ENCODE measurements at regions not wholly inside any gene's neighbourhood (a gene's known extent, or its start where the extent isn't known, plus 50 kb on each side); places are given as distances from the start of the nearest gene placed in this dataset.

- no peaks in the 10 kb centered on the region for H3K36me3 ChIP-seq (ENCODE audit: control insufficient read depth in 3 of 3, insufficient read depth in 3 of 3, low read length in 3 of 3)
- no peak overlapping the region for H3K4me3 ChIP-seq (ENCODE audit: low read length in 3 of 3)
- H3K4me1 ChIP-seq (ENCODE audit: control insufficient read depth in 3 of 3, insufficient read depth in 3 of 3, low read length in 3 of 3), result no peaks in the 10 kb centered on the region
- no peak overlapping the region for H3K27ac ChIP-seq (ENCODE audit: low read depth, low read length)
- H3K9me3 ChIP-seq (ENCODE audit: control insufficient read depth in 3 of 3, low read length in 3 of 3), result no peaks in the 10 kb centered on the region
- no peak overlapping the region for H3K9ac ChIP-seq (ENCODE audit: low read depth in 1 of 3, low read length in 3 of 3)
- H3K27me3 ChIP-seq (ENCODE audit: control insufficient read depth in 3 of 3, insufficient read depth in 3 of 3, low read length in 3 of 3), result no peaks in the 10 kb centered on the region
These were observed 330.2 kb downstream of the GABRB3 start for GRCh38 chr15:26442680-26443079.

- Histone ChIP-seq H3K27me3 (ENCODE audit: control insufficient read depth in 3 of 3, insufficient read depth in 3 of 3, low read length in 3 of 3) (no peaks in the 10 kb centered on the region), H3K27ac (ENCODE audit: low read depth, low read length) (no peak overlapping the region), H3K9ac (ENCODE audit: low read depth in 1 of 3, low read length in 3 of 3) (no peak overlapping the region), H3K4me3 (ENCODE audit: low read length in 3 of 3) (no peak overlapping the region), H3K4me1 (ENCODE audit: control insufficient read depth in 3 of 3, insufficient read depth in 3 of 3, low read length in 3 of 3) (no peaks in the 10 kb centered on the region), H3K36me3 (ENCODE audit: control insufficient read depth in 3 of 3, insufficient read depth in 3 of 3, low read length in 3 of 3) (no peaks in the 10 kb centered on the region), H3K9me3 (ENCODE audit: control insufficient read depth in 3 of 3, low read length in 3 of 3) (peaks cover 0 to 4% (median 0%) of the 10 kb centered on the region in 3 donors)
These were observed 333.2 kb downstream of the GABRB3 start for GRCh38 chr15:26439681-26440080.

- Histone ChIP-seq H3K9ac (ENCODE audit: low read depth in 1 of 3, low read length in 3 of 3) (no peak overlapping the region), H3K4me1 (ENCODE audit: control insufficient read depth in 3 of 3, insufficient read depth in 3 of 3, low read length in 3 of 3) (no peaks in the 10 kb centered on the region), H3K4me3 (ENCODE audit: low read length in 3 of 3) (no peak overlapping the region), H3K9me3 (ENCODE audit: control insufficient read depth in 3 of 3, low read length in 3 of 3) (peaks cover 0 to 4% (median 0%) of the 10 kb centered on the region in 3 donors), H3K36me3 (ENCODE audit: control insufficient read depth in 3 of 3, insufficient read depth in 3 of 3, low read length in 3 of 3) (no peaks in the 10 kb centered on the region), H3K27me3 (ENCODE audit: control insufficient read depth in 3 of 3, insufficient read depth in 3 of 3, low read length in 3 of 3) (no peaks in the 10 kb centered on the region), H3K27ac (ENCODE audit: low read depth, low read length) (no peak overlapping the region)
These were observed 334.1 kb downstream of the GABRB3 start for GRCh38 chr15:26438718-26439117.

- Histone ChIP-seq H3K36me3 (ENCODE audit: control insufficient read depth in 3 of 3, insufficient read depth in 3 of 3, low read length in 3 of 3) (no peaks in the 10 kb centered on the region), H3K9me3 (ENCODE audit: control insufficient read depth in 3 of 3, low read length in 3 of 3) (peaks cover 0 to 4% (median 0%) of the 10 kb centered on the region in 3 donors), H3K27ac (ENCODE audit: low read depth, low read length) (no peak overlapping the region), H3K4me3 (ENCODE audit: low read length in 3 of 3) (no peak overlapping the region), H3K27me3 (ENCODE audit: control insufficient read depth in 3 of 3, insufficient read depth in 3 of 3, low read length in 3 of 3) (no peaks in the 10 kb centered on the region), H3K9ac (ENCODE audit: low read depth in 1 of 3, low read length in 3 of 3) (no peak overlapping the region), H3K4me1 (ENCODE audit: control insufficient read depth in 3 of 3, insufficient read depth in 3 of 3, low read length in 3 of 3) (no peaks in the 10 kb centered on the region)
These were observed 334.6 kb downstream of the GABRB3 start for GRCh38 chr15:26438316-26438715.

- Histone ChIP-seq H3K36me3 (ENCODE audit: control insufficient read depth in 3 of 3, insufficient read depth in 3 of 3, low read length in 3 of 3) (no peaks in the 10 kb centered on the region), H3K9me3 (ENCODE audit: control insufficient read depth in 3 of 3, low read length in 3 of 3) (peaks cover 0 to 4% (median 2%) of the 10 kb centered on the region in 3 donors), H3K4me3 (ENCODE audit: low read length in 3 of 3) (no peak overlapping the region), H3K27ac (ENCODE audit: low read depth, low read length) (no peak overlapping the region), H3K9ac (ENCODE audit: low read depth in 1 of 3, low read length in 3 of 3) (no peak overlapping the region), H3K4me1 (ENCODE audit: control insufficient read depth in 3 of 3, insufficient read depth in 3 of 3, low read length in 3 of 3) (no peaks in the 10 kb centered on the region), H3K27me3 (ENCODE audit: control insufficient read depth in 3 of 3, insufficient read depth in 3 of 3, low read length in 3 of 3) (no peaks in the 10 kb centered on the region)
These were observed 339.0 kb downstream of the GABRB3 start for GRCh38 chr15:26433818-26434217.

GRCh38 chr15:26433060-26433459 is 339.8 kb downstream of the GABRB3 start:
- Histone ChIP-seq H3K36me3 (ENCODE audit: control insufficient read depth in 3 of 3, insufficient read depth in 3 of 3, low read length in 3 of 3) (no peaks in the 10 kb centered on the region), H3K4me3 (ENCODE audit: low read length in 3 of 3) (no peak overlapping the region), H3K27me3 (ENCODE audit: control insufficient read depth in 3 of 3, insufficient read depth in 3 of 3, low read length in 3 of 3) (no peaks in the 10 kb centered on the region), H3K4me1 (ENCODE audit: control insufficient read depth in 3 of 3, insufficient read depth in 3 of 3, low read length in 3 of 3) (no peaks in the 10 kb centered on the region), H3K9me3 (ENCODE audit: control insufficient read depth in 3 of 3, low read length in 3 of 3) (peaks cover 0 to 4% (median 2%) of the 10 kb centered on the region in 3 donors), H3K27ac (ENCODE audit: low read depth, low read length) (no peak overlapping the region), H3K9ac (ENCODE audit: low read depth in 1 of 3, low read length in 3 of 3) (no peak overlapping the region)

GRCh38 chr15:26421065-26421464 is 351.8 kb downstream of the GABRB3 start:
- Histone ChIP-seq H3K4me3 (ENCODE audit: low read length in 3 of 3) (no peak overlapping the region), H3K4me1 (ENCODE audit: control insufficient read depth in 3 of 3, insufficient read depth in 3 of 3, low read length in 3 of 3) (peaks cover 0 to 5% (median 0%) of the 10 kb centered on the region in 3 donors), H3K27me3 (ENCODE audit: control insufficient read depth in 3 of 3, insufficient read depth in 3 of 3, low read length in 3 of 3) (no peaks in the 10 kb centered on the region), H3K9me3 (ENCODE audit: control insufficient read depth in 3 of 3, low read length in 3 of 3) (peaks cover 0 to 4% (median 0%) of the 10 kb centered on the region in 3 donors), H3K27ac (ENCODE audit: low read depth, low read length) (no peak overlapping the region), H3K36me3 (ENCODE audit: control insufficient read depth in 3 of 3, insufficient read depth in 3 of 3, low read length in 3 of 3) (no peaks in the 10 kb centered on the region), H3K9ac (ENCODE audit: low read depth in 1 of 3, low read length in 3 of 3) (no peak overlapping the region)

- Histone ChIP-seq H3K27me3 (ENCODE audit: control insufficient read depth in 3 of 3, insufficient read depth in 3 of 3, low read length in 3 of 3) (no peaks in the 10 kb centered on the region), H3K4me3 (ENCODE audit: low read length in 3 of 3) (no peak overlapping the region), H3K9me3 (ENCODE audit: control insufficient read depth in 3 of 3, low read length in 3 of 3) (peaks cover 0 to 3% (median 0%) of the 10 kb centered on the region in 3 donors), H3K9ac (ENCODE audit: low read depth in 1 of 3, low read length in 3 of 3) (no peak overlapping the region), H3K4me1 (ENCODE audit: control insufficient read depth in 3 of 3, insufficient read depth in 3 of 3, low read length in 3 of 3) (peaks cover 3 to 9% (median 3%) of the 10 kb centered on the region in 3 donors), H3K27ac (ENCODE audit: low read depth, low read length) (no peak overlapping the region), H3K36me3 (ENCODE audit: control insufficient read depth in 3 of 3, insufficient read depth in 3 of 3, low read length in 3 of 3) (no peaks in the 10 kb centered on the region)
These were observed 377.2 kb downstream of the GABRB3 start for GRCh38 chr15:26395624-26396023.

- no peak overlapping the region for H3K27ac ChIP-seq (ENCODE audit: low read depth, low read length)
- H3K4me3 ChIP-seq (ENCODE audit: low read length in 3 of 3), result no peak overlapping the region
- H3K4me1 ChIP-seq (ENCODE audit: control insufficient read depth in 3 of 3, insufficient read depth in 3 of 3, low read length in 3 of 3), result peaks cover 3 to 12% (median 3%) of the 10 kb centered on the region in 3 donors
- no peaks in the 10 kb centered on the region for H3K27me3 ChIP-seq (ENCODE audit: control insufficient read depth in 3 of 3, insufficient read depth in 3 of 3, low read length in 3 of 3)
- no peaks in the 10 kb centered on the region for H3K36me3 ChIP-seq (ENCODE audit: control insufficient read depth in 3 of 3, insufficient read depth in 3 of 3, low read length in 3 of 3)
- peaks cover 0 to 2% (median 0%) of the 10 kb centered on the region in 3 donors for H3K9me3 ChIP-seq (ENCODE audit: control insufficient read depth in 3 of 3, low read length in 3 of 3)
- no peak overlapping the region for H3K9ac ChIP-seq (ENCODE audit: low read depth in 1 of 3, low read length in 3 of 3)
These were observed 378.1 kb downstream of the GABRB3 start for GRCh38 chr15:26394801-26395200.

GRCh38 chr15:26392956-26393355 is 379.9 kb downstream of the GABRB3 start:
- Histone ChIP-seq H3K27ac (ENCODE audit: low read depth, low read length) (no peak overlapping the region), H3K9ac (ENCODE audit: low read depth in 1 of 3, low read length in 3 of 3) (no peak overlapping the region), H3K27me3 (ENCODE audit: control insufficient read depth in 3 of 3, insufficient read depth in 3 of 3, low read length in 3 of 3) (no peaks in the 10 kb centered on the region), H3K4me3 (ENCODE audit: low read length in 3 of 3) (no peak overlapping the region), H3K4me1 (ENCODE audit: control insufficient read depth in 3 of 3, insufficient read depth in 3 of 3, low read length in 3 of 3) (peaks cover 3 to 12% (median 5%) of the 10 kb centered on the region in 3 donors), H3K36me3 (ENCODE audit: control insufficient read depth in 3 of 3, insufficient read depth in 3 of 3, low read length in 3 of 3) (no peaks in the 10 kb centered on the region), H3K9me3 (ENCODE audit: control insufficient read depth in 3 of 3, low read length in 3 of 3) (no peaks in the 10 kb centered on the region)
